ENCODE measurements at regions not wholly inside any gene's neighbourhood (a gene's known extent, or its start where the extent isn't known, plus 50 kb on each side); places are given as distances from the start of the nearest gene placed in this dataset.
"Not testable (repeated sequence)": the region's sequence is repeated elsewhere in the genome, so short reads cannot be mapped to it uniquely, and the experiment has no call there.

DNA sequence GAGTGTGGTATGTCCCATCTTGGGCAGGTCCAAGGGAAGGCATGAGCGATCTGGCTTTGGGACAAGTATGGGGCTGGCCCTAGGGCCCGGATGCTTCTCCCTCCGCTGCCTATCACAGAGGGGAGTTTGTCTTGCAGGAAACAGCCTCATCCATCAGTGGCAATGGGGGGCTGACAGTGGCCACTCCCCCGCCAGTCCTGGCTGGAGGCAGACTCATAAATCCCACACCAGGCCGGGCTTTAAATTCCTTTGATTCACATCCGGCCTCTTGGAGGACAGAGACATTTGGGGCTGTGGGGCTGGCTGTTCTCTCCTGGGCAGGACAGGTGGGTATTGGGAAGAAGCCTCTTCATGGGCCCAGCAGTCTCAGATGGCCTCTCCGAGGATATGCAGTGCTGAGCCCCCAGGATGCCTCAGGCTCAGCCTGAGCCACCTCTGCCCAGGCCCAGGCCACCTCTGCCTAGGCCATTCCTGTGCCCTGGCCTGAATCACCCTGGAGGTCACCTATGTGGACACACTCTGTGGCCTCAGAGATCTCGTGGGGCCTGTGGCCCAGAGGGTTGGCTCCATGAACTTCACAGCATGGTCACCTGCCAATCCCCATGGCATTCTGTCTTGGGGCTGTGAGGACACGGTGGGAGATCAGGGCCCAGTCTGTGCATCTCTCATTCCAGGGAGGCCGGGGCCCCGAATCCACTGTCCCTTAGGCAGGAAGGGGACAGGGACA, 84.2 kb upstream of the GOLGA6L4 start:
- H3K36me3 ChIP-seq (ENCODE audit: insufficient read depth, low read length), result no peaks in the 10 kb centered on the region
- no peaks in the 10 kb centered on the region for H3K9me2 ChIP-seq (ENCODE audit: low read depth, low read length)
- H2AFZ ChIP-seq (ENCODE audit: low read length), result no peak overlapping the region
- no peak overlapping the region for H3K27ac ChIP-seq (ENCODE audit: low read depth, low read length, poor library complexity, severe bottlenecking)
- no peaks in the 10 kb centered on the region for H3K9me3 ChIP-seq (ENCODE audit: low read length)
- no peak overlapping the region for H3K4me2 ChIP-seq (ENCODE audit: low read length)
- H3F3A ChIP-seq (ENCODE audit: insufficient read depth, low read length), result no peaks in the 10 kb centered on the region
- H3K9ac ChIP-seq (ENCODE audit: low read length), result no peak overlapping the region
- H3K4me1 ChIP-seq (ENCODE audit: insufficient read depth, low read length, severe bottlenecking), result no peaks in the 10 kb centered on the region
- TF ChIP-seq, protein P1, sequence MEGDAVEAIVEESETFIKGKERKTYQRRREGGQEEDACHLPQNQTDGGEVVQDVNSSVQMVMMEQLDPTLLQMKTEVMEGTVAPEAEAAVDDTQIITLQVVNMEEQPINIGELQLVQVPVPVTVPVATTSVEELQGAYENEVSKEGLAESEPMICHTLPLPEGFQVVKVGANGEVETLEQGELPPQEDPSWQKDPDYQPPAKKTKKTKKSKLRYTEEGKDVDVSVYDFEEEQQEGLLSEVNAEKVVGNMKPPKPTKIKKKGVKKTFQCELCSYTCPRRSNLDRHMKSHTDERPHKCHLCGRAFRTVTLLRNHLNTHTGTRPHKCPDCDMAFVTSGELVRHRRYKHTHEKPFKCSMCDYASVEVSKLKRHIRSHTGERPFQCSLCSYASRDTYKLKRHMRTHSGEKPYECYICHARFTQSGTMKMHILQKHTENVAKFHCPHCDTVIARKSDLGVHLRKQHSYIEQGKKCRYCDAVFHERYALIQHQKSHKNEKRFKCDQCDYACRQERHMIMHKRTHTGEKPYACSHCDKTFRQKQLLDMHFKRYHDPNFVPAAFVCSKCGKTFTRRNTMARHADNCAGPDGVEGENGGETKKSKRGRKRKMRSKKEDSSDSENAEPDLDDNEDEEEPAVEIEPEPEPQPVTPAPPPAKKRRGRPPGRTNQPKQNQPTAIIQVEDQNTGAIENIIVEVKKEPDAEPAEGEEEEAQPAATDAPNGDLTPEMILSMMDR (IDR thresholded peaks at IDR 0.05; ENCODE audit: low read length), result no peak
- no peak for TF ChIP-seq EZH2 (IDR thresholded peaks at IDR 0.05; ENCODE audit: borderline replicate concordance, low read length)
- H3K79me2 ChIP-seq (ENCODE audit: insufficient read depth, low read length), result no peaks in the 10 kb centered on the region
- H4K20me1 ChIP-seq (ENCODE audit: insufficient read depth, low read length), result no peaks in the 10 kb centered on the region
- H3K27me3 ChIP-seq (ENCODE audit: insufficient read depth, low read length), result no peaks in the 10 kb centered on the region
- H3K4me3 ChIP-seq (ENCODE audit: low read depth, low read length, poor library complexity, severe bottlenecking), result no peak overlapping the region

DNA sequence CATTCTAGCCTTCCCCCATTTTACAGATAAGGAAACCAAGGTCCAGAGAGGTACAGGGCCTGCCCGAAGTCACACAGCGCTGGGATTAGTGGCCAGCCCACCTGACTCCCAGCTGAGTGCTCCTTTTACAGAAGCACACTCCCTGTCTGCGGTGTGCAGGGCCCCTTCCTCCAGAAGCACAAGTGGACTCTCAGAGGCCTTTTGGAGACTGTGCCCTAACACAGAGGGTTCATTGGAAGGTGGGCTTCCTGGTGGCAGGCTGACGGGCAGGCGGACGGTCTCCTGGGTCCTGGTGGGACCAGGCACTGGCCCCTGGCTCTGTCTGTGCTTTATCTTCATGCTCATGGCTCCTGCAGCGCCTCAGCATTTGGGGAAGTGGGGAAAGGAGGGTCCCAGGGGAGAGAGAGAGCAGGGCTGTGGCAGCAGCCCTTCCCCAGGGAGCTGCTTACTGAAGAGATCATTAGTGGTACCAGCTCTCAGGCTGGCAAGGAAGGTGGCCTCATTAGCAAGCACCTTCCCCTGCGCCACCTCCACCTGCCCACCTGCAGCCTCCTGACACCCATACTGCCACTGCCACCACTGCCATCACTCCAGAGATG, 83.1 kb upstream of the GOLGA6L4 start:
- H3K79me2 ChIP-seq (ENCODE audit: insufficient read depth, low read length); H3K4me2 ChIP-seq (ENCODE audit: low read length); H3F3A ChIP-seq (ENCODE audit: insufficient read depth, low read length); H3K4me1 ChIP-seq (ENCODE audit: insufficient read depth, low read length, severe bottlenecking); H3K9me2 ChIP-seq (ENCODE audit: low read depth, low read length); H2AFZ ChIP-seq (ENCODE audit: low read length); H3K9ac ChIP-seq (ENCODE audit: low read length); H3K36me3 ChIP-seq (ENCODE audit: insufficient read depth, low read length); H3K27ac ChIP-seq (ENCODE audit: low read depth, low read length, poor library complexity, severe bottlenecking); H3K9me3 ChIP-seq (ENCODE audit: low read length); H4K20me1 ChIP-seq (ENCODE audit: insufficient read depth, low read length); H3K4me3 ChIP-seq (ENCODE audit: low read depth, low read length, poor library complexity, severe bottlenecking); H3K27me3 ChIP-seq (ENCODE audit: insufficient read depth, low read length): not testable (repeated sequence)

DNA sequence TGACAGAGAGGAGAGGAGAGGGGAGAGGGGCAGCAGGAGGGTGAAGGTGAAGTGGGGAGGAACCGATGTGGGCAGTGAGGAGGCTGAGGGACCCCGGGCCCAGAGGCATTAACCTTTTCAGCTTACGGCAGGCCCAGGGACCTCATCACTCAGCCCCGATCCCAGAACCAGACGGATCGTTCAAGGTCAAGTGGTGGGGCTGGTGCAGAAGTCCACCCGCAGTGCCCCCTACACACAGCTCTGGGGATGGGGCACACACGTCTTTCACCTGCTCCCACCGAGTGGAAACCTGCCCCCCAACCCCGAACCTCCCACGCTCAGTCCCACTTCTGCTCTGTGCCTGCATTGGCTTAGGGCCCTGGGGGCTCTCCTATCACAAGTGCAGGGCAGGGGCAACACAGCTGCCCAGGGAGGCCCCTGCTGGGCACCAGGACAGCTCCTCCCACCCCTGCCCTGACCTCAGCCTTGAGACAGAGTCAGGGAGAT, 81.9 kb upstream of the GOLGA6L4 start:
- H2AFZ ChIP-seq (ENCODE audit: low read length); H4K20me1 ChIP-seq (ENCODE audit: insufficient read depth, low read length); H3K79me2 ChIP-seq (ENCODE audit: insufficient read depth, low read length); H3K4me3 ChIP-seq (ENCODE audit: low read depth, low read length, poor library complexity, severe bottlenecking); H3K9me3 ChIP-seq (ENCODE audit: low read length); H3K4me2 ChIP-seq (ENCODE audit: low read length); H3K4me1 ChIP-seq (ENCODE audit: insufficient read depth, low read length, severe bottlenecking); H3K36me3 ChIP-seq (ENCODE audit: insufficient read depth, low read length); H3K9ac ChIP-seq (ENCODE audit: low read length); H3K9me2 ChIP-seq (ENCODE audit: low read depth, low read length); H3F3A ChIP-seq (ENCODE audit: insufficient read depth, low read length); H3K27me3 ChIP-seq (ENCODE audit: insufficient read depth, low read length); H3K27ac ChIP-seq (ENCODE audit: low read depth, low read length, poor library complexity, severe bottlenecking): not testable (repeated sequence)

DNA sequence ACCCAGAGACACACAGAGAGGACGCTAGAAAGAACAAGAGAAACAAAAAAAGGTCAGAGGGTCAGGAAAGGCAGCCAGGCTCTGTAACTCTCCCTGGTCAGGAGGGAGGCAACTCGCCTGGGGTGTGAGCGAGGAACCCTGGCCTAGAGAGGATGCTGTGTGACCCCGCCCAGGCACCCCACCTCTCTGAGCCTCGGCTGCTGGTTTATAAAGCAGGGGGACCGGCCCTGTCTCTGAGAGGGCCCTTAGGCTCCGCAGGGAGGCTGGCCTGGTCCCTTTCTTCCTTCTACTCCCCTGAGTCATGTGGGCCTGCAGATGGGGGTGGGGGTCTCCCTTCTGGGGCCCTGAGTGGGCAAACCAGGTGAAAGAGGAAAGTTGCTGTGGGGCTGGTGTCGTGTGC, 81.3 kb upstream of the GOLGA6L4 start:
- H3K79me2 ChIP-seq (ENCODE audit: insufficient read depth, low read length); H3K9ac ChIP-seq (ENCODE audit: low read length); H3K27me3 ChIP-seq (ENCODE audit: insufficient read depth, low read length); H3K4me1 ChIP-seq (ENCODE audit: insufficient read depth, low read length, severe bottlenecking); H3K4me2 ChIP-seq (ENCODE audit: low read length); H4K20me1 ChIP-seq (ENCODE audit: insufficient read depth, low read length); H3K27ac ChIP-seq (ENCODE audit: low read depth, low read length, poor library complexity, severe bottlenecking); H3K4me3 ChIP-seq (ENCODE audit: low read depth, low read length, poor library complexity, severe bottlenecking); H2AFZ ChIP-seq (ENCODE audit: low read length); H3F3A ChIP-seq (ENCODE audit: insufficient read depth, low read length); H3K9me2 ChIP-seq (ENCODE audit: low read depth, low read length); H3K36me3 ChIP-seq (ENCODE audit: insufficient read depth, low read length); H3K9me3 ChIP-seq (ENCODE audit: low read length): not testable (repeated sequence)

DNA sequence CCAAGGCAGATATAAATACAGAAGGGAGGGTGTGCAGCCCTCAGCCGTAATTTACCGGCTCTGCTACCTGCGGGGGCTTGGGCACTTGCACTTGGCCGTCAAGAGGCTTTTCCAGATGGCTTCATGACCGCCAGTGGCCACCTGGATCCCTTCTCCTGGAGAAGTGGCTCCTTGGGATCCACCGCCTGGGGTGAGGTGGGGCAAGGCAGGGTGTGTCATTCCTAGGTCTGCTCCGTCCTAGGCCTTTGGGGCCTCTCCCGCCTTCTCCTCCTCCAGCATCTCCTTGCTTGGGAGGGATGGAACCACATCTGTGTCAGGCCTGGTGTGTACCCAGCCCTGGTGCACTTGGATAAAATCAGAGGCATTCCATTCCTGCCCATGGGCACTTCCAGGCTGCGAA, 80.8 kb upstream of the GOLGA6L4 start:
- not testable (repeated sequence) for H3K36me3 ChIP-seq (ENCODE audit: insufficient read depth, low read length); H3K4me3 ChIP-seq (ENCODE audit: low read depth, low read length, poor library complexity, severe bottlenecking); H3K4me1 ChIP-seq (ENCODE audit: insufficient read depth, low read length, severe bottlenecking); H3K4me2 ChIP-seq (ENCODE audit: low read length); H3K9me3 ChIP-seq (ENCODE audit: low read length); H3K27ac ChIP-seq (ENCODE audit: low read depth, low read length, poor library complexity, severe bottlenecking); H3K27me3 ChIP-seq (ENCODE audit: insufficient read depth, low read length); H3F3A ChIP-seq (ENCODE audit: insufficient read depth, low read length); H3K79me2 ChIP-seq (ENCODE audit: insufficient read depth, low read length); H4K20me1 ChIP-seq (ENCODE audit: insufficient read depth, low read length); H3K9me2 ChIP-seq (ENCODE audit: low read depth, low read length); H3K9ac ChIP-seq (ENCODE audit: low read length); H2AFZ ChIP-seq (ENCODE audit: low read length)

DNA sequence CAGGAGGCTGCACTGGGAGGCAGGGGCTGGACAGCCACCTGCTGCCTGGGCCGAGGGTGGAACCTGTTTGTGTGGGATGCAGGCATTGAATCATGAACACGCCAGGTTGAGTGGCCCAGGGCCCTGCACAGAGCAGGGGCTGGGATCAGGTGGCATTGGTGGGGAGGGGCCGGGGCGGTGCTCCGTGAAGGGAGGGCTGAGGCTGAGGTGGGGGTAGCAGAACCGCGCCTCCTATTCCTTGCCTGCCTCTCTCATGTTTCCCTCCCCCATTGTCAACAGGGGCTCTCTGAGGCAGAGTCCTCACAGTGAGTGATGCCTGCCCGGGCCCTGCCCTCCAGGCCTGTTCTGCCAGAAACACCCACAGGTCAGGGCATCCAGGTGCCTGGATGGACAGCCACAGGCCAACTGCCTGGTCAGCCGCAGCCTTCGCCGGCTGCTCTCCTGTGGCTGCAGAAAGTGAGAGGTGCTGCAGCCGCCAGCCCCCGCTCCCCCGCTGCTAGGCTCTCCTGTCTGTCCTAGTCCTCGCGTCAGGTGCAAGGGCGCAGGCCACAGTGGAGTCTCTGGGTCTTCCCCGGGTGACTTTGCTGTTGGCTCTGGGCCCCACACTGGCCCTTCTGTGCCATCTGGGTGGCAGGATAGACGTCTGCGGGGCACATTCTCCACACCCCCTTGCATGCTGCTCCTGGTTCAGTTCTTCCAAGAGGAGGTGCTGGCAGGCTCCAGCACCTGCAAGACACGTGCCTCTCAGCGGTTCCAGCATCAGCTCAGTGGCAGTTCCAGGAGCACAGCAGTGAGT, 79.6 kb upstream of the GOLGA6L4 start:
- H3K9ac ChIP-seq (ENCODE audit: low read length); H3F3A ChIP-seq (ENCODE audit: insufficient read depth, low read length); H4K20me1 ChIP-seq (ENCODE audit: insufficient read depth, low read length); H3K9me2 ChIP-seq (ENCODE audit: low read depth, low read length); H3K27ac ChIP-seq (ENCODE audit: low read depth, low read length, poor library complexity, severe bottlenecking); H3K79me2 ChIP-seq (ENCODE audit: insufficient read depth, low read length); H3K4me1 ChIP-seq (ENCODE audit: insufficient read depth, low read length, severe bottlenecking); H2AFZ ChIP-seq (ENCODE audit: low read length); H3K4me2 ChIP-seq (ENCODE audit: low read length); H3K4me3 ChIP-seq (ENCODE audit: low read depth, low read length, poor library complexity, severe bottlenecking); H3K36me3 ChIP-seq (ENCODE audit: insufficient read depth, low read length); H3K9me3 ChIP-seq (ENCODE audit: low read length); H3K27me3 ChIP-seq (ENCODE audit: insufficient read depth, low read length): not testable (repeated sequence)

Data from OCI-LY1 (cell line).